ENCODE measurements at regions not wholly inside any gene's neighbourhood (a gene's known extent, or its start where the extent isn't known, plus 50 kb on each side); places are given as distances from the start of the nearest gene placed in this dataset.

DNA sequence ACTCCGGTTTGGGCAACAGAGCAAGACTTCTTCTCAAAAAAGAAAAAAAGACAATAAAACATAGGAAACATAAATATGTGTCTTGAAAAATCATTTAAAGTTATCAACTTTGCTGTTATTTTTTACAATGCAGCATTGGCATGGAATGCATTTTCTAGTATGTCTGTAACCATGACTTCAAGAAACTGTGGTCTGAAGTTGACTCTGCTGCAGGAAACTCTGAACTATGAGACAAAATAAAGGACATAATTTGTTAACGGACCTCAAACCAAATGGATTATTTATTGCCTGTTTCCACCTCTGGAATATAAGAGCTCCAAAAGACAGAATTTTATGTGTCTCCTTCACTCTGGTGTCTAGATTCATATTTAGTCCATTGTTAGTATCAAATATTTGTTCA is 79.1 kb downstream of the TRIB2 start:
- DNase-seq (ENCODE audit: low read depth) = no peak

DNA sequence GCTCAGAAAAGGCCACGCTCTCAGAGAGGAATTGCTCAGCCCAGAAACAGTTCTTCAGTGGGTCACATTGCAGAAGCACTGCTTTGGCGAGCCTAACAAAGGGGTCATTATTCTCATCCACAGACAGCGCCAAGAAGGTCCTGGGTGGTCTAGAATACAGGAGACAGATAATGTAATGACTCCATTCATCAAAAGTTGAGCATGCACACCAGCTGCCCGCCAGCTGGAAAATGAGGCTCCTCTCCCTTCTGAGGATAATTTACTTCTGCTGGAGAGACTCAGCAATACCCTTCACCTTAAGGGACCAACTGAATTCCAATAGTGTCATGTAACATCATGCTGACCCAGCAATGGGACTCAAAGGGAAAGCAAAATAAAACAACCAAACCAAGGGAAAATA is 79.9 kb downstream of the TRIB2 start:
- DNase-seq (ENCODE audit: low read depth) = no peak

DNA sequence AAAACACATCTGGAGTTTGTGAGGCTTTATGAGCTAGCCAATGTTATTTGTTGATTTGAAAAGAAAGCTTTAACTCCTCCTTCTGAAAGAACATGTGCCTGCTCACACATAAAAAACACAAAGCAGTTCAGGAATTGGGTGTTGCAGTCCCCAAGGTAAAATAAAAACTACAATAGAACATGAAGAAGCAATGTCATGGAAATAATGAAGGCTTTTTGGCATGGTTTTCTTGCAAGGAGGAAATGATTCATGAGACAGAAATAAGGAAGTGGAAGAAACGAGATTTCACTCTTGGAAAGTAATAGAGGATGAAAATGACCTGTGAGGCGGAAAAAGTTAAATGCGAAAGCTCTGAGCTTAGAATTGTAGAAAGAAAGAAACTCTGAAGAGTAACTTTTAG is 81.1 kb downstream of the TRIB2 start:
- DNase-seq (ENCODE audit: low read depth) = no peak

DNA sequence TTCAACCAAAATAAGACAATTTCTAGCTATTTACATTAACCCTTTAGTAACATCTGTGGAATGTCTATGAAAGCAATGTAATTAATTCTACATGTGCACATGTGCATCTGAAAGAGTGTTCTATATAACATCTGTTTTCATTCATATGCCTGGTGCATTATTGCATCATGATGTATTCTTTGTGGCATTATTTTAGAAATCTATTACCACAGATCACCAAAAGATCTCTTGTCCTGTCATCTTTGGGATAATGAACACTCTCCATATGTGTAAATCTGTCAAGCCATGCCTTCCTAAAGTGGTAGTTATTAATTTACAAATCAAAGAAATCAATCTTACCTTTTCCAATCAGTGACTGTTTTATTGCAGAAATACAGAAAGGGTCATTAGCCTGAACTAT is 86.9 kb downstream of the TRIB2 start:
- DNase-seq (ENCODE audit: low read depth) = no peak

DNA sequence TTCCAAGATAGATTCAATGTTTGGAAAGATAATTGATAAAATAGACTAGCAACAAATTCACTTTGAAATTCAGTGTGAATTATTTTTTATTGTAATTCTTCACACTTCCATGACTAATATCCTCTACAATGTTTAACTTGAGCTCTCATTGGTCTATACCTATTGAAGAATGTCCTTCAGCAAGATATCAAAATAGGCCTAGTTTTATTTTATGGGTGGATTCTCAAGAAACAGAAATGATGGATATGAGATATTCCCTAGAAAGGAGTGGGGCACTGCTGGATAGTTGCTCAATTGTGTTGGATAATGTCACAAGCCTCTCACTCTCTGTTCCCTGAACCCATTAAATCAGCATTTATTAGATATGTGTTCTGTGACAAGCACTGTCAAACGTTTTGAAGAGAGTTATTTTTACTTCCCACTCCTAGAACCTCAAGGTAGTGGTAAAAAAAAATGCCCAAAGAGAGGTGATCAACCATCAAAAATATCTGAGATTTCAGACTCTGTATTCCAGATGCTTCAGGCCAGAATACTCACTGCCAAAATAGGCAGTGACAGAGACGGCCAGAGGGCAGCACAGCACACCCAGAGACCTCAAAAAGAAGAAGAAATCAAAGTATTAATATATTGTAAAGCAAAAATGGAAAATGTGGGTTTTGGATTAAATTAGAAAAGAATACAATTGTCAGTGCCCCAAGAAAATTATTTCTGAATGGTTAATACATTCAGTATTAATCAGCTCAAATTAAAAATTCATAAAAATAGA is 87.5 kb downstream of the TRIB2 start:
- DNase-seq (ENCODE audit: low read depth) = no peak

DNA sequence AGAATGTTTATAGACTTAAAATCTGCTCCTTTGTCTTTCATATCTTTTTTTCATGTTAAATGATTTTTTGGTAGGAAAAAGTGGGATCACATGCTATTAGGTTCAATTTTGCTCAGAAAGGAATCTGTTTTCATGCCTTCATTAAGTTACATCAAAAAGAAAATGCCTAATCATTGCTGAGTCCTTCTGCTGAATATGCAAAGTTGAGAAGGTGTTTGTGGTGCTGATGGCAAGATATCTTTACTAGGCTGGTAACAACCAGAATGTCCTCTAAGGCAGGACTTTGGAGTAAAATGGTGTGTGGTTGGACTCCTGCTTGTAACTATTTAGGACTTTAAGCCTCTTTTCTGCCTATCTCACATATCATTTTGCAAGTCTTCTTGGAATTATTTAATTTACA is 88.3 kb downstream of the TRIB2 start:
- no peak for DNase-seq (ENCODE audit: low read depth)

DNA sequence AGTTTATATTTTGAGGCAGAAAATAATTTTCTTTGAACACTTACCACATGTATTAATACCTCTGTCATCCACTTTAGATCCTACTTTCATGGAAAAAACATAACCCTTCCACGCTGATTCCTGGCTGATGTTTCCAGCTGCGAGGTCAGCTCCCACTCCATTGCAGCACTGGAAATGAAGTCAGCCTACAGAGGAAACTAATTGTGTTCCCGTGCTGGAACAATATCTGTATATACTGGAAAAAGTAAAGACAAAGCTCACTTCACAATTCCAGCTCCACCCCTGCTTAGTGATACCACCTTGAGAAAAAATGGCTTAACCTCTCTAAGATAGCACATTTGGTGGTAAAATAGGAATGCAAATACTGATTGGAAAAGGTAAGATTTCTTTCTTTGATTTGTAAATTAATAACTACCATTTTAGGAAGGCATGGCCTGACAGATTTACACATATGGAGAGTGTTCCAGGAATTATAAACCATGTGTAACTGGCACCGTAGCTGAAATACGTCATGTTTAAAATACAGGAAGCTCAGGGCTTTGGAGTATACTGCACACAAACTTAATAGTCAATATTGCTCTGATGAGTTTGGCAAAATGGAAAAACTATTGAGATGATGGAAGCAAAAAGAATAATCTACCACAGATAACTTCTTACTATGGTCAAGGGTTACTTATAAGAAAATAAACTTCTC is 90.0 kb downstream of the TRIB2 start:
- no peak for DNase-seq (ENCODE audit: low read depth)

DNA sequence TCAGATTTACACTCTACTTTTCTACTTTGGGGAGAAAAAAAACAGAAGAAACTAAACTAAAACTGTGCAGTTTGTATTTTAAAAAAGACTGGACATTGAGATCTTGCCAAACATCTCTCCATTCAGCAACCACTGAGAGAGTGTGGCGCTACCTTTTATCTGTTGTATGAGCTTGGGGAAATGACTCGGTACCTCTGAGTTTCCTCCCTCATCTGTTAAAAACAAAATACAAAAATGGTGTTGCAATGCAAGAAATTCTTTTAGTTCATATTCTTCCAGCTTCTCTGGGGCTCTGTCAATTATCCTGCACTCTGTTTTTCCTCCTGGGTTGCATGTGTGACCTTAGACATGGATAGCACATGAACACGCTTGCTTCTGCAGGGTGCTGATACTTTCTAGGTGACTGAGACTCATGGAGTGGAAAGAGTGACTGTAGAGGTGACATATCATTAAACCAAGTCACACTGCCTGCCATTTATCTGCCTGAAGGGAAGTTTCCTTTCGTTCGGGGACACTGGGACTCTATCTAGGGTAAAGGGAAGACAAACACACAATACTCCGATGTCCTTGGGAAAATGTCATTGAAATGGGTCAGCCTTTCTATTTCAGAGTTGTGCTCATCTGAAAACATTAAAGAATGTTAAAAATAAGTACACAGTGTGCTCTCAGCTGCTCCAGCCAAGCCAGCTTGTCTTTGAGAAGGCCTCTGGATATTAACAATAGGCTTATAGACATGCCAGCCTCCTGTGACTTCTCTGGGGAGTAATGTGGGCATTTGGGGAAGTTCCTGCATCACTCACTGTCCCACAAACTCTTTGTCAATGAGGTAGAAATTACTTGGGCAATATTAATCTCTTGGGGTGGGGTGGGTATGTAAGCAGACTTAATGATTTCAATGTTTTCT is 91.4 kb downstream of the TRIB2 start:
- no peak for DNase-seq (ENCODE audit: low read depth)

DNA sequence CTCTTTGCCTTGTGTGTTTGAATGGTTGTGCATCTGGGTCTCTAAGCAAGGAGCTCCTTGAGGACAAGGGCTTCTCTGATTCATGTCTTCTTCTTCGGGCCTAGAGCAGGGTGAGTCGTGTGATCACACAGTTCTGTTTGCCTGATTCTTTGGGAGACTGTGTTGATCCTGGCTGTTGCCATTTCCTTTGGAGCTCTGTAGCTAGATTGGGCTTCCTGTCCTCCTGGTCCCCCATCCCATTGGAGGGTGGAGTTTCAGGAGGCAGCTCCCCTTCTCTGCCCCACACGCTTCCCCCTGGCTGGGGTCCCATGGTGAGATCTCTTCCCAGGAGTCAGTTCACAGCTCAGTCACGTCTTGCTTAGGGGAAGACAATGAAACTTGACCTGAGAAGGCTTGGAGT is 92.8 kb downstream of the TRIB2 start:
- DNase-seq (ENCODE audit: low read depth) = no peak

DNA sequence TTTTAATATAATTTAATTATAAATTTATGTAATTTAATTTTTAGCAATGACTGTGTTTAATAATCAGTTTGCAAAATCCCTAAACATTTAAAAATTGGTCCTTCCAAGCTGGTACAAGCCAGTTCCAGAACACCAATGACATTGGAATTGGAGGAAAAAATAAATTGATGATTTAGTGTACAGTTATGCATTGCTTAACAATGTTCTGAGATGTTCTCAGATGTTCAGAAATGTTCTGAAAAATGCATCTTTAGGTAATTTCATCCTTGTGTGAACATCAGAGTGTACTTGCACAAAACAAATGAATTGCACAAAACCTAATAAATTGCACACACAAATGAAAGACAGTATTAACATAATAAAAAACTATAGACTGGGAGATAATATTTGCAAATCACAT is 95.2 kb downstream of the TRIB2 start:
- DNase-seq (ENCODE audit: low read depth) = no peak

DNA sequence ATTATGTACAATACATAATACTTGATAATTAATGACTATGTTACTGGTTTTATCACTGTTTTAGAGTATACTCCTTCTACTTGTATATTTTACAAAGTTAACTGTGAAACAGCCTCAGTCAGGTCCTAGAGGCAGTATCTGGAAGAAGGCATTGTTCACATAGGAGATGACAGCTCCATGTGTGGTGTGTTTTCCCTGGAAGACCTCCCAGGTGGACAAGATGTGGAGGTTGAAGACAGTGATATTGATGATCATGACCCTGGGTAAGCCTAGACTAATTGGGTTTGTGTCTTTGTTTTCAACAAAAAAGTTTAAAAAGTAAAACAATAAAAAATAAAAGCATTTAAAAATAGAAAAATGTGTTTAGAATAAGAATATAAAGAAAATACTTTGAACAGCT is 96.4 kb downstream of the TRIB2 start:
- no peak for DNase-seq (ENCODE audit: low read depth)

DNA sequence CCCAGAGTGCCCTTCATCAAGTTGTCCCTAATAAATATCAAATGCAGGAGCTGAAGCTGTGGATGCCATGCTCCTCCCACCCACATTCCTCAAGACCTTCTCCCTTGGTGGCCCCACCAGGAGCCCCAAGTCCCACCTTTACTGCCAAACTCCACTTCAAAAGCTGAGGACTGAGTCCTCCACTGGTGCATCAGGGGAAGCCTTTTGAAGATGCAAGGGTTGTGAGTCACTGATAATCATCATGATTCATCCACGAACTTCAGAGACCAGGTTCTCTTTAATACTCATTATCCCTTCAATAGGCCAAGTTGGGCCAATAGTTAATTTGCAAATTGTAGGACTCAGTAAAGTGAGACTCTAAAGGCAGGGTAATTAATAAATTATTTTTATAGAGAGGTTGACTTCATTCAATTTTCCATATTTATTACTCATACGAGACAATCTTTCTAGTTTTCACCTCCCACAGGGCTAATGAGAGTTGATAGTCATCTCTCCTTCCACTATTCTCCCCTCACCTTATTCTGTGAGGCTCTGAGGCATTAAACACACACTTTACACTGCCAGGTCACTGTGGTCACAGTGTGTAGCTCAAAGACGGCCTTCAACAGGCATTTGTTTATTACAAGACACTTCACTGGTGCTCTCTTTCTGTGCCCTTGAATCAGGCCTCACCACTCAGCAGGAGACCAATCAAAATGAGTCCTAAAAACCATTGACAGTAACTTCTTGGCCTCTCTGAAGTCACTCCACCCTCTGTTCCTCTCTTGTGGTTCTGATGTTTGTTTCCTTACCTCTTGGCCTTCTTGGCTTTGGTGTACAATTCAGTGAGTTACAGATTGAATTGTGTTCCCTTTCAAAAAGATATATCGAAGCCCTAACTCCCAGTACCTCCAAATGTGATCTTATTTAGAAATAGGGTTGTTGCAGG is 99.9 kb downstream of the TRIB2 start:
- DNase-seq (ENCODE audit: low read depth) = no peak

DNA sequence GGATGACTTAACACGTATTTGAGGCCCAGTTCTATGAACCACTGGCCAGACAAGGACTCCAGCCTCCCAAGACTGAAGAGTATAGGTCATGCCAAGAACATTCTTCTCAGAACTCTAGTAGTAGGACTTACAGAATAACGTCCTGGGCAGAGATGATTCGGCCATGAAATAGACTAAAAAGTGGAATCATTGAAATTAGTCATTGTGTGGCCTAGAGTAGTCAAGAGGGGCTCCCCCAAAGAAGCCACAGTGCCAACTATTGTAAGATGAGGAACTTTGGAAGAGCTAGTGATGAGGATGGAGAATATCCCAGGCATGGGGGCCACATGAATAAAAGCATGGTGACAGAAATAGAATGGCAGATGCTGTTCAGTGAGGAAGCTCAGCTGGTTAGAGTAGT is 101.1 kb downstream of the TRIB2 start:
- no peak for DNase-seq (ENCODE audit: low read depth)

DNA sequence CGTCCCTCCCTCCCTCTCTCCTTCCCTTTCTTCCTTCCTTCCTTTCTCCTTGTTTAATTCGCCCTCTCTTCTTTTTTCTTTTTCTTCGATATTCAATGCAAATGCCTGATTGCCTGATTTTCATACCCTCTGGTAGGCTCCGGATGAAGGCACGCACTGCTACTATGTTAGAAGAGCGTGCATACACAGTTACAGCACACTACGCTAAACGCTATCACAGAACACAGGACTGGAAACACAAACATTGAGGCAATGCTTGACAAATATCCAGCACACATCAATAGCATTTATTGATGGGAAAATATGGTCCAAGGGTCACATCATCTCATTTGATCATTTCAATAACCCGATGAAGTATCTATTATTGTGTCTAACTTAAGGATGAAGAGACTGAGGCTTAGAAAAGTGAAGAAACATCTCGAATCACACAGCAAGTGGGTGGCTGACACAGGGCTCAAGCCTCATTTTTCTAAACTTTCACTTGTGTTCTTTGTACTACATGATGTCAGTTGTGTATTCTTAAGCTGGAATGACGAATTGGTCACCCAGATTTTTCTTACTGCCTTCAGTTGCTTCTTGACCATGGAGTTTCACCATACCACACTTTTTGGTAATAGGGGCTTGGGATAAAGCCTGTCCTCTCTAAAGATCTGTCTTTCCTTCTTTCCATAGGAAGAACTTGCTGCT is 101.8 kb downstream of the TRIB2 start:
- no peak for DNase-seq (ENCODE audit: low read depth)

DNA sequence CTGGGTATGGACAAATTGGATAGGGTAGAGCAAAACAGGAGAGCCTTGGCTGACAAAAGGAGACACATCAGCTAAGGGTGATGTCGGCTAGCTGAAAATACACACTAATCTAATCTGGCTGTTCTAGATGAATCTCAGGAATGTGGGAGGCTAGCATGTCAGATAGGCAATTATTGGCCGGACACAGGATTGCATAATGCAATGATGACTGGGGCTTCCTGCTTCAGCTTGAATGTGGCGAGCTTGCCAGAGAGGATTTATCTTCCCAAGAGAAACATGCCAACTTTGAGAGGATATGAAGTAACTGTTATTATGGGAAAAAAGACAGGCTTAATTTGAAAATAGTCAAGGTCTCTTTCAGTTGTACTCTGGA is 102.4 kb downstream of the TRIB2 start:
- DNase-seq (ENCODE audit: low read depth) = no peak

DNA sequence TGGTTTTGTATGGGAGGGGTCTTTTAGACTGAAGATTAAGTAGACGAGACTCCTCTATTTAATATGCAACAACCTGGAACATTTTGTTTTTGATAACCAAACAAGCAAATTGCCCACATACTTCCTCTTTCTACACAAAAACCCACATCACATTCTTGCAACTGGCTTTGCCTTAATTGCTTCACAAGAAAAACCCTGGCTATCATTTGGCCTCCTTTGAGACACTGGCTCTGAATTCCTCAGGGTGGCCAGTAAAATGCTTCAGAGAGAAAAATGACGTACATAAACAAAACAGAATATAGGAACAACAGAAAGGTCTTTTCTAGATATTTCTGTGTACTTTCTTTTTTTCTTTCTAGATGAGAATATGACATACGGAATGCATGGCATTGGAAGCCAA is 103.0 kb downstream of the TRIB2 start:
- no peak for DNase-seq (ENCODE audit: low read depth)

DNA sequence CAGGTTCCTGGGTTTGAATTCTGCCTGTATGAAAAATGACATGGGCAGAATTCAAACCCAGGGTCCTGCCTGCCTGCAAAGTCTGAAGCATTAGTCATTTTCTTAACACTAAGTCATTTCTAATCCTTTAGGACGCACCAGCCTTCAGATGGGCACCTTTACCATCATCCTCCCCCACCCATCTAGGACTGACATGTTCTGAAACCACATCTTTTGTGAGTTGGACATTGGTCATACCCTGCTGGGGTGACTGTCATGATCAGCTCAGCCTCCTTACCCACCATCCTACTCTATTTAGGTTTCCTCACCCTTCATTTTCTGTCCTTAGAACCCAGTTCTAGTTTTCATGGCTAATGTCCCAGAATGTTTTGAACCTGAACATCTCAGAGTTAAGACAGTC is 104.9 kb downstream of the TRIB2 start:
- no peak for DNase-seq (ENCODE audit: low read depth)

DNA sequence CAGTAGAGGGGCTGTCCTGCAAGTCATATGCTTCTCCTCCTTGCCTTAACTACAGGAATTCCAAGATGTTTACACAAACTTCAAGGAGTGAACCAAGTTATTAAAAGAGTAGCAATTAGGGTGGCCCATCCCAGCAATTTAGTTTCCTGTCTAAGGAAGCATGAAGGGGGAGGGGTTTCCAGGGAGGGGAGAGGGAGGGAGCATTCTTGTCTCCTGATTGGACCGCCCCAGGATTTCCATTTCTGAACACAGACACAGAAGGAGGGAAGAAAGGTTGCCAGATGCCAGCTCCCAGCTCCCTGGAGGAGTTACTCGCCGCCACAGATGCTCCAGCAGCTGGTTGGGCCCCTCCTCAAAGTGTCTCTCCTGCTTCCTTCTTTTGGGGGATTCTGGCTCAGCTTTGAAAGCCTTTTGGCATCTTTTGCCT is 107.6 kb downstream of the TRIB2 start:
- DNase-seq (ENCODE audit: low read depth) = no peak

DNA sequence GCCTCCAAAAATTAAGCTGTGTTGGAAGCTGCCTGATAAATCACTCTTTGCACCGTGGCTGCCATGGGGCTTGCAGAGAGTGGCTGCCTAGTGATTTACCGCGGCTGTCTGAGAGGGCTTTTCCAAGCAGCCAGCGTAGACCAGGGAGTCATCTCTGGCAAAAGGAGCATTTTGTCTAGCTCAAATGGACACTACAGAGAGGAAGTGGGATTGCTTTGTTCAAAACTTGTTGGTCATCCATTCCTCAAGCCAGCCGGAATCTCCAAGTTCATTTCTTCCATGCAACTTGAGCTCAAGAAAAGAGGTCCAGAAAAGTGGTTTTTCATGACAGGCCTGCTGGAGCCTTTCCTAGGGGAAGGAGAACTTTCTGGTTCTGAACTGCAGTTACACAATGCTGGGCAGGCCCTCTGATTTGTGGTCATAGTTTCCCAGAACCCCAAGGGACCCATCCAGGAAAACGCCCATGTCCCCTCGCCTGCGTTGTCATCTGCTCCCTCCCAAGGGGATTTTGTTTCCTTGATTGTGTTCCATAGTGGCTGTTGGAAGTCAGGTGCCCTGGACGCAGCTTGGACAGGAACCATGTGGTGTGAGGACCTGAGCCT is 108.1 kb downstream of the TRIB2 start:
- DNase-seq (ENCODE audit: low read depth) = no peak

DNA sequence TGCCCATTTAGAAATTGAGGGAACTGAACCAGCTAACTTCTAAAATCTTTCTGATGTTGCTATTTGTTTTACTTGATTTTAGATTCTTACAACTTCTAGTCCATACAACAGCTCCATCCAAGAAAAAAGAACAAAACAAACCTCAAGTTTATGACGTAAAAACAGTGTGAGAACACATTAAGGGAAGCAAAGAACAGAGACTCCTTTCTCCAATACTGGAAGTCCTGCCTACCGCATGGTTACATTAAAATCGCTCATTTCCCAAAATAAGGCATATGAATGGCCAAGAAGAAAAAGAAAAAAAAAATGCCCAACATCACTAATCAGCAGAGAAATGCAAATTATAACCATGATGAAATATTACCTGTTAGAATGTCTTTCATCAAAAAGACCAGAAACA is 110.0 kb downstream of the TRIB2 start:
- DNase-seq (ENCODE audit: low read depth) = no peak

DNA sequence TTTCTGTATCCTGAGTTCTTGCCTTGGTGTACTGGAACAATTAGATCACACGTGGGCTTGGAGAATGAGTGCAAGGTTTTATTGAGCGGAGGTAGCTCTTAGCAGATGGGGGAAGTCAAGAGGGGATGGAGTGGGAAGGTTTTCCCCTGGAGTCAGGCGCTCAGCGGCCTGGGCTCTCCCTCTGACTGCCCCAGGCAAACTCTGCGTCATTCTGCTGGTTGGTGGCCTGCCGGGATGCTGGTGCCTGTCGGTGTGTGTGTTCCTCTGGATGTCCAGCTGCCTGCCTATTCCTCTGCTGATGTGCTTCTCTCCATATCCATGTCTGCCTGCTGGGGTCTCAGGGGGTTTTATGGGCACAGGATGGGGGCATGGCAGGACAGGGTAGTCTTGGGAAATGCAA is 111.0 kb downstream of the TRIB2 start:
- DNase-seq (ENCODE audit: low read depth) = no peak
